HG03558 (cell line): ENCODE measurements at regions not wholly inside any gene's neighbourhood (a gene's known extent, or its start where the extent isn't known, plus 50 kb on each side); places are given as distances from the start of the nearest gene placed in this dataset.

Experiments used
- ATAC-seq: cut with Tn5 transposase; IDR thresholded peaks from one replicate; pipeline ENCODE4 v1.9.1; 2021; ENCODE audit warnings: moderate number of reproducible peaks; ENCODE audit not compliant: unreplicated experiment; ENCODE audit errors: extremely low read depth

DNA sequence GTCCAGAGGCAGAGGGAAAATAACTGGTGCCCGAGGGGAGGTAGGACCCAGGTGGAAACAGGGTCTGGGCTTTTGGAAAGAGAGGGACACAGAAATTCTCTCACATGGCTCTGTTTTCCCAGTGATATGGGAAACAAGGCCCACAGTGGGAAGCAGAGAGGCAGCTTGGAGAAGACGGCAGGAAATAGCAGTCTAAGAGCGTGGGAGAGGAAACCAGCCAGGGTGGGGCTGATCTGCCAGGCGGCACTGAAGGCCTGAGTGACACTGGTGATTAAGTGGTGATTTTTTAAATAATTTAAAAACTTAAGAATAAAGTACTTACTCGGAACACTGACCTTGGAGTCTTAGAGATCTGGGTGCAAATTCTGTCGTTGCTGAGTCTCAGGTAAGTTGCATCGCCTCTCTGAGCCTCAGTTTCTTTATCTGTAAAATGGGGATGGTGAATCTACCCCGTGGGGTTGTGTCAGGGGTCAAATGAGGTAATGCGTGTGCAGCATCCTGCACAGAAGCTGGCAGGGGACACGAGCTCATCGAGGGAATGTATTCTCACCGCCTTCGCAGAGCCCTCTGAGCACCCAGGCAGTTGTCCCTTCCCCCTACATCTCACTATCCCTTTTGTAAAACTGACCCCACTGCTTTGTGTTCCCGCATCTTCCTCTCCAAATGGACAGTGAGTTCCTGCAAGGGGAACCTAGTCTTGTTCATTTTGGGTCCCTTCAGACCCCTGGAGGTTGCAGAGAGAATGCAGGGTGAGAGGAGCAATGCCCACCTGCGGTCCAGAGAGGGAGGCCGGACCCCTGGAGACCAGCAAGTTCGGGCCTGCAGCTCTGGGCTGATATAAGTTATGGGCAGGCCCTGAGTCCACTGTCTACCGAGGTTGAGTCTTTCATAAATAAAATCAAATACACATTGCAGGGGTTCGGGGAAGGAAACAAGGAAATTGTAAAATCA lies 228.6 kb upstream of the PMEPA1 start:
- no peak for ATAC-seq

DNA sequence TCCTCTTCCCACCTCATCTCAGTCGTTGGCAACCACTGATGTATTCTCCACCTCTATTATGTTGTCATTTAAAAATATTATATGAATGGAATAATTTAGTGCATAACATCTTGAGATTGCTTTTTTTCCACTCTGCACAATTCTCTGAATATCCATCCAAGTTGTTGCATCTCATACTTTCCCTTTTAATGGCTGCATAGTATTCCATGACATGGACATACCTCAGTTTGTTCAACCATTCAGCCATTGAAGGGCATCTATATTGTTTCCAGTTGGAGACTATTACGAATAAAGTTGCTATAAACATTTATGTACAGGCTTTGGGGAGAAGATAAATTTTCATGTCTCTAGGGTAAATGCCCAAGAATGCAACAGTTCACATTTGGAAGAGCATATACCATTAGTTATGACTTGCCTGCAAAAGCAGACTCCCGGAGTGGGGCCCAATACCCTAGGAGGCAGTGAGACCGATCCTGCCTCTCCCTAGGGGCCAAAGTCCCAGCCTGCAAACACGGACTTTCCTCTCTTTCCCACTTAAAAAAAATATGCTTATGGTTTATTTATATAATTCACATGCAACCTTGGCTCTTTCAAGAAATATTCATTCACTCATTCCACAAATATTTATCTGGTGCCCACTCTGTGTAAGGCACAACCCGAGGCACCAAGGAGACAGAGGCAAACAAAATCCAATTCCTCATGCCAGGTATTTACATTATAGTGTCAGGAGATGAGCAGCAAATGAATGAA lies 227.0 kb upstream of the PMEPA1 start:
- no peak for ATAC-seq

DNA sequence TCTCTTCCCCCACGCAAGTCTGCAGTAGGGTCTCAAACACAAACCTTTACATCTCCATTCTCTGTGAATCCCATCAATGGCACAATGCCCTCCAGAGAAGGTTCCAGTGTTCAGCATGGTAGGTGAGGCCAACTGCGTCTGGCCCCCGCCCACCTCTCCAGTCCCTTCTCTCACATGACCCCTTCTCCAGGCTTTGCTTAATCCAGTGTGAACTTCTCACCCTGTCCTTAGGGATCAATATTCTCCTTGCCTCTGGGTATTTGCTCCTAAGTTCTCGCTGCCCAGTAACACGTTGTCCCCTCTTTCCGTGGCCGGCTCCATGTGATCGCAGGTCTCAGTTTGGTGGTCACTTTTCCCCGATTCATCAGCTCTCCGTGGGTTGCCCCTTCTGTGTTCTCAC lies 225.1 kb upstream of the PMEPA1 start:
- no peak for ATAC-seq

DNA sequence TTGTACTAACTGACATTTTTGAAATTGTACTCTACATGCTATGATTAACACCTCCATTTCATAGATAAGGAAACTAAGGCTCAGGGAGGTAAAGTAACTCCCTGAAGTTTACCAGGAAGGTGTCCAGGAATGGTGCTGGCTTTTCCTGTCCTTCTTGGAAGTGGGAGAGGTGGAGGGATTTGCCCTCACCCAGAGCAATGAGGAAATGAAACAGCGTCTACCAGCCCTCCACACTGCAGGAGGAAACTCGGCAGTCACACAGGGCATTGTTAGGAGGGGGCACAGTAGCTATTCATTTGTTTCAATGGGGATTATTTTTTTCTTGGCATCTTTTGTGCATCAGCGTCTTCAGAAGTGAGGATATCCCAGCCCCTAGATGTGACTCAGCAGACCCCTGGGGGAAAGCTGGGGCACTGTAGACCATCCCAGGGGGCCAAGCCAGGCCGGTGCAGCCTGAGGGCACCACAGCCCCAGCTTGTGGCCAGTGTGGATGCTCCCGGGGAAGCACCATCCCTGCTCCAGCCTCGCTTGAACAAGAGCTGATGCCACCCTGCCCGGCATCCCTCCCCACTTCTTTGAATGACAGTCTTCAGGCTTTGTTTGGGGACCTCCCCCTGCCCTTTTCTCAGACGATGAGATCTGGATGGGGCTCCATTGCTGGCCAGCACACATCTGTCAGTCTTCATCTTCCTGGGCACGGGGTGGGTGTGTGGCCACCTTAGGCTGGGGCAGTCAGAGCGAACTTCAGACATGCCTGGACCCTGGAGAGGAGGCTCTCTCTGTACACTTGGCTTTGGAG lies 224.4 kb upstream of the PMEPA1 start:
- ATAC-seq, result no peak

DNA sequence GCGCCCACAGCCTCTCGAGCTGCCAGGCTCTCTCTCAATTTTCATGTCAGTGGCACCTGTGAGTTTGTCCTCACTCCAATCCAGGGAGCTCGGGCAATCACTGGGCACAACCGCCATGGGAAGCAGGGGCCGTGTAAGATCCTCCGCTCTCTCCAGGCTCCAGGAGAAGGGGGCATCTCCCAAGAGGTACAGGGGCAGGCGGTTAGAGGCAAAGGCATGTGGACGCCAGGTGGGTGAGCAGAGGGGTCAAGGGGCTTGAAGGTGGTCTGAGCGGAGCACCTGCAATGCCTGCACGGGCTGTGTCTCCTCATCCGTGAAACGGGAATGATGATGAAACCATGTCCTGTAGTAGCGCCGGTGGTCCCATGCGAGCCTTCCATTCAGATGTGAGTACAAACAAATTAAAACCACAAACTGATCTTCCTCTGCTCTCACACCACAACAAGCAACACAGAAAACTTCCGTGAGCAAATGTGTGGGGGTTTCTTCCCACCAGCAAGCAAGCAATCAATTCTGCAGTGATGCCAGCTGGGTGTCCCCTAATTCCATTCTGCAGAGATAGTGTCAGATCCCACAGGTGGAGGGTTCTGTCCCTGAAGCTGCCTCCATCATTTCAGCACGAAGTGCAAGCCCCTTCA lies 222.5 kb upstream of the PMEPA1 start:
- no peak for ATAC-seq

DNA sequence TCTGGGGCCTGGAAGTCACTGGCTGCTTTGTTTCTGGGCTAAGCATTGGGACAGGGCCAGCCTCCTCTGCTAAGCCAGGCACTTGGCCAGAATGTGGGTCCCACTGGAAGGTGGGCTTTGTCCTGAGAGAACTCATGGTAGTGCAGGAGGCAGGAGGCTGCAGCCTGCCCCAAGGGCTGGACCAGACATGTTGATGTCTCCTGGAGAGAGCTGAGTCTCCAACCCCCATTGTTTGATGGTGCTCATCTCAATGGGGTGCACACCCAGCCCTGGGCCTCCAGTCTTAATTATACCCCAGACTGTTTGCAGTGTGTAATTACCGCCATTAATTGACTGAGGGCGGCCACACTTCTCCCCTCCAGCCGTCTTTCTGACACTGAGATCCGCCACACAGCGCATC lies 220.5 kb upstream of the PMEPA1 start:
- ATAC-seq, result no peak

DNA sequence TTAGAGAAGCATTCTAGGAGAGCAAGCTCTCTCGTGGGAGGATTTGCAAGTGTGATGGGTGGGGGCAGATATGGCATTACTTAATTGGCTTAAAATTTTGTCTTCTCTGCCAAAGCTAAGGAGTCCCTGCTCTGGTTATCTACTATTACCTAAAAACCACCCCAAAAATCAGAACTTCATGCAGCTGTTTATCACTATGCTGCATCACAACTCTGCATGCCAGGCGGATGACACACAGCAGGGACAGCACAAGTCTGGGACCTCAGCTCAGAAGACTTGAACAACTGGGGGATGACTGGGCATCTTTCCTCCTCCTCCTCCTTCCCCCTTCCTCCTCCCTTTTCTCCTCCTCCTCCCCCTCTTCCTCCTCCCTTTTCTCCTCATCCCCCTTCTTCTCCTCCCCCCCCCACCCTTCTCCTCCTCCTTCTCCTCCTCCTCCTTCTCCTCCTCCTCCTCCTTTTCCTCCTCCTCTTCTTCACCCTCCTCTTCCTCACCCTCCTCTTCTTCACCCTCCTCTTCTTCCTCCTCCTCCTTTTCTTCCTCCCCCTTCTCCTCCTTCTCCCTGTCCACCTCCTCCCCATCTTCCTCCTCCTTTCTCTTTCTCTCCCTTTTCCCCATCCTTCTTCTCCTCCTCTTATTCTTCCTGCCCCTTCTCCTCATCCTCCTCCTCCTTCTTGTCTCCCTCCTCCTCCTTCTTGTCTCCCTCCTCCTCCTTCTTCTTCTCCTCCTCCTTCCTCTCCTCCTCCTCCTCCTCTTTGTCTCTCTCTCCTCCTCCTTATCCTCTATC lies 218.6 kb upstream of the PMEPA1 start:
- no peak for ATAC-seq

DNA sequence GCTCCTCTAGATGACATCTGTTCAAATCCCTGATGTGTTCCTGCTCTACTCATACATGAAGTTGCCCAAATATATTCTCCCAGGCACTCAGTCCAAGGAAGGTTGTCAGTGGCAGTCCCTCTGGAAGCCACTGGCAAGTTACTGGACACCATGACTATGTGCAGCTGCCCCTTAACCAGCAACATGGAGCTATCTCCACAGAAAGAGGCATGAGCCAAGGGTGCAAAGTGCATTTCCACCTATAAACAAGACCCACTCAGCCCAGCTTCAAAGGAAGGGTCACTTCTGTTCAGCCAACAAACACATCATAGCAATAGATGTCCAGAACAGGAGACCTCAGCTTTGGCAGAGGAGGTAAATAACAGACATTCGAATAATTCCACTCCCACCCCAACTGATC lies 217.6 kb upstream of the PMEPA1 start:
- no peak for ATAC-seq

DNA sequence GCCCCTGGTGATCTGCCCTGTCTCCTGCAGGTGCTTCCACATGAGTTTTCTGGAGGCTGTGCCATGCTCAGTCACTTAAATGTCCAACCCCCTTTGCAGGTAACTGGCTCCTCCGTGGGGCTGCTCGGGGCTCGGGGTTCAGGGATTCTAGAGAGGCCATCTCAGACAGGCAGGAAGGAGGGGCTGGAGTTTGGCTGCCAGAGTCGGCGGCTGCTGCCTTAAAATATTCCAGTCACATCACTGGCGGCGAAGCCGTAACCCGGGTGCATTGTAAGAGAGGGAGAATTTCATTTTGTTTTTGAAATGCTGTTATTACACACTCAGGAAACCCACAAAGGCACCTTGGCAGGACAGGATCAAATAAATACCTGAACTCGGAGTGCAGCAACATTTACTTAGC lies 212.9 kb upstream of the PMEPA1 start:
- no peak for ATAC-seq

DNA sequence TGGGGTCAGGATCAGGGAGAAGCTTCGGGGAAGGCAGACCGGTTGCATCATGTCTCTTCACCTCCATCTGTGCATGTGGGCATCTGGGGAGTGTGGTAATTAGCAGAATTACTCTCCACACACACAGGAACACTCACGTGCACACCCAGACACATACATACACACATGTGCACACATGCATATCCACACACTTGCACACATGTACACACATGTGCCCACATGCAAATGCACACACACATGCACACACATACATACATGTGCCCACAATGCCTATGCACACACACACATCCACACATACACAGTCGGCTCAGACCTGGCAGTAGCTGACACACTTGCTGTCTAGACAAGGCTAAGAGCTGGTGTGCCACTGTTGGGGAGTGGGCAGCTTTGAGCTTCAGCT lies 212.3 kb upstream of the PMEPA1 start:
- ATAC-seq, result no peak

DNA sequence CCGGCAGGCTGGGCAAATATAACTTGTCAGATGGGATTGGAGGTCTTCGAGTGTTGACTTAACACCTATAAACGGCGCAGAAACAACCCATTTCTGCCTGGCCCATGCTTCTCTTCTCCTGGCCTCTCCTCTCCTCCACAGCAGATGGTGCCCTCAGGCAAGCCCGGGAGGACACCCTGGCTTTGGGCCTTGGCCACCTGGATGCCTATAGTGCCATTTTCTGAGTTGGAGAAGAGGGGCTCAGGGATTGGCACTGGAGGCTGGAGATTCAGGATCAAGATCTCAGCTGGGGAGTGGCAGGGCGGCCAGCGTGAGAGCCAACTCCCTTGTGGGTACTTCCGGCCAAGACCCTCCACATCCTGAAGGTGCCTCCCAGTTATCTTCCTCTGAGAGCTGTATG lies 211.9 kb upstream of the PMEPA1 start:
- ATAC-seq, result no peak

DNA sequence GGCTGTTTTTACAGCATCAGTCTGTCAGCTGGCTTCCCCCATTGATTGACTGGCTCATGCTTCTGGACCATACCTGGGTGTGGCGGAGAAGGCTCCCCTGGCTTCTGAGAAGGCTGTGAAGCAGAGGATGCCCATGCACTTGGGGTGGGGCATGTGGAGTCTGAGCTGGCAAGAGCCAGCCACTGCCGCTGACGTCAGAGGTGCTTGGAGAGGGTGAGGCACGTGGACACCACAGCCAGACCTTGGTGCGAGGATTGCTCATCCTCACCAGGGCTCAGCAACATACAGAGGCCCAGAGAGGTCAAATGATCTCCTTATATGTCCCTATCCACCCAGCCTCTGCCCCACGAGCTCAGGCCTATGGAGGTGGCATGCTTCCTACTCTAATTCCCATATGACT lies 211.2 kb upstream of the PMEPA1 start:
- ATAC-seq, result no peak

DNA sequence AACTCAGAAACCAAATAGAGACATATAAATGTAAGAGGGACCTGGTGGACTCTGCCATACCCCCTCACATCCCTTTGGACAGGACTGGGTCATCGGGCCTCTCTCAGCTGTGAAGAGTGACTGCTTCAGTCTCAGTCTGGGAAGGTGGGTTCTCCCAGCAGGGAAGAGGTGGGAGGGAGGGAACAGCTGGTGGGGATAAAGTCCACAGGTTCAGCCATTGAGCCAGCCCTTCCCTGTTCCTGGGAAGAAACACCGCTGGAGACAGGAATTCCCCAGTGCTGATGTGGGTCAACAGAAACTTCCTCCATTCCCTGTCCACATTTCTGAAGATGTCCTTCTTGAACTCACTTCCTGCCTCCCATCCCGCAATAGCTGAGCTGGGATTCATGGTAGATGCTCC lies 209.2 kb upstream of the PMEPA1 start:
- no peak for ATAC-seq

DNA sequence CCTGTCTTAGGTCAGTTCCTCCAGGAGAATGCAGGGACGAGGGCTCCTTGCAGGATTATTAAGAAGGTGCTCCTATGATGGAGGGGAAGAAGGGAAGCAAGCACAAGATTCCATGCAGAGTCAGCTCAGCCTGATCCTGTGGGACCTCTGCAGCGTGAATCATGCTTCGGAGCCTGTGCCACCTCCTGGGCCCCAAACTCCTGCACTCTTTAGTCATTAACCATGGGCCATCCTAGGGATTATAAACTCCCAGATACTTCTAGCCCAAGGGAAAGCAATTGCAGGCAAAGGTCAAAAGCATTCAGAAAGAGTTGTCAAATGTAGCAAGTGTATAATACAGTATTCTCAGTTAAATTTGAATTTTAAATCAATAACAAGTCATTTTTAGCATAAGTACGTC lies 208.7 kb upstream of the PMEPA1 start:
- ATAC-seq, result no peak

DNA sequence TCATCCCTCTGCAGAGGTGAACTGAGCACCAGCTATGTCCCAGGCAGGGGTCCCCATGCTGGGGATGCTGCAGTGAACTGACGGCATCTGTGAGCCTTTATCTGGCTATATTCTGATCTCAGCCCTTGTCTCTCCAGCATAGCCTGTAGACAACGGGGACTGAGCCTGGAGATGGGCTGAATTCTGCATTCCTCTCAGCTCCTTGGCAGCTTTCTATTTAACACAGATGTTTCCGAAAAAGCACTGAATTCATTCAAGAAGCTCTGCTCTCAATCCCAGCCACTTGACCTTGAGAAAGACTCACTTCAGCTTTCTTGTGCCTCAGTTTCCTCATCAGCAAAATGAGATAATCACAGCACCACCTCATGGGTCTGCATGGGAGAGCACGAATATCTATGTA lies 204.4 kb upstream of the PMEPA1 start:
- no peak for ATAC-seq

DNA sequence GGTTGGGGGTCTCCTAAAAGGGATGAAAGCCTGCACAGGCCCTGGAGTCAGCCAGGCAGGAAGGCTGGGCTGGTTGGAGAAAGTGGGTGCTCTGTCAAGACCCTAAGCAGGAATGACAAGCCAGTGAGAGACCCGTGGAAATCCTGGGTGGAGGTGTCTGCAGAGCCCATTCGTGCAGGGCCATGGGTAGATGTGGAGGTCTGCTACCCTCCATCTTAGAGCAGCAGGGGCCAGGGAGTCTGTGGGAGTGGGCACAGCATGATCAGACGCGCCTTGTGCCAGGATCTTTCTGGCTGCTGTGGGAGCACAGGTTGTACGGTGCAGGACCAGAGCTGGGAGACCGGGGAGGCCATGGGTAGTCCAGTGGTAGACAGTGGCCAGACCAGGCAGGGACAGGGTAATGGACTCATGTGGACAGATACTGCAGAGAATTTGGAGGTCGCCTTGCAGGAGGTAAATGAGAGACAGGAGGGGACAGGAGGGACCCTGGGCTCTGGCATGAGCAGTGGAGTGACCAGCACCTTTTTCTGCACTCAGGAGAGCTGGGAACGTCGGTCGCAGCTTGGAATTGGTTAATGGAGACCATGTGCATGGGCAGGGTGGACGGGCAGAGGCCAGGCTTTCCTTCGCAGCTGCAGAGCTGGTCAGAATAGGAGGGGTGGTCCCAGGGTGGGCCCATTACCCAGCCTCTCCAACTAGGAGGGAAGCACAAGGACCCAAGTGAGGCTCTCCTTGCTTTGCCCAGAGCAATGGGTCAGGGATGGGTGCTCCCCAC lies 203.5 kb upstream of the PMEPA1 start:
- ATAC-seq, result no peak

DNA sequence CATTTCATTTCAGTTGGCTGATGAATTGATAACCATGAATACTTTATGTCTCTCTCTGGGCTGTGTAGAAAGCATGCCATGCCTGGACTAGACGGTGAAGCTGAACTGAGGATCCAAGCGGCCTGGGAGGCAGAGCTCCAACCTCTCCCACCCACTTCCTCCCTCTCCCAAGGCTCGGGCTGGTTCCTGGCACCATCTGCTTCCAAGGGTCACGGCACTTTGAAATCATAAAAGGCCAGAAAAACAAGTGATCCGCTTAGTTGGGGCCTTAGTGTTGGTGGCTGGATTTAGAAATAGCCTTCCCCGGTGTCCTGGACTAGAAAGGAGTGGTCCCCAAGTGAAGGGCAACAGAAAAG lies 202.4 kb upstream of the PMEPA1 start:
- no peak for ATAC-seq

DNA sequence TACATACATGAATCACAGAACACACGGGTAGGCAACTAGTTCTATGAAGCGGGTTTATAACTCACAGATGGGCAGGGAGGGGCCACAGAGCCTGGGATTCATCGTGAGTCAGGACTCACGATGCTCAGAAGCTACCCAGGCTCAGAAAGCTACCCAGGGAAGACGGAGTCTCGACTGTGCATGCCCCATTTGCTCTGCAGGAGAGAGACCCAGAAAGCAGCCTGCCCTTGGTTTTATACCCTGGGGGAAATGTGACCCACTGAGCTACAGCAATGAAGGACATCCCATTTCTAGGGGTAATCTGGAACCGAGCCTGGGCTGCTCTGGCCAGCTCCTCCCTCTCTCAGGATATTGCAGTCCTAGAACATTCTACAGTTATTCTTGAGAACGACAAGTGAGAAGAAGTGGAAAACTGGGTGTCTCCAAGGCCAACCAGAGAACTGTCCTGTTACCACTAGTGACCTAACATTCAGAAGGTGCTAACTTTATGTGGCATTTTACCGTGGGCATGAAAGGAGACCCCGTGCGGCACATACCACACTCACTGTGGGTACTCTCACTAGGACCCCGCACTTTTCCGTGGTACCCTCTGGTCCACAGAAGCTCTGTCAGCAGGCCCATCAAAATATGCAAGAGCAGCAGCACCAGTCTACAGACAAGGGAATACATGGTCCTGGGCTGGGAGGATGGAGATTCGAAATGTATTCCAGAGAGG lies 201.9 kb upstream of the PMEPA1 start:
- no peak for ATAC-seq
